ENCODE measurements at regions not wholly inside any gene's neighbourhood (a gene's known extent, or its start where the extent isn't known, plus 50 kb on each side); places are given as distances from the start of the nearest gene placed in this dataset.

DNA sequence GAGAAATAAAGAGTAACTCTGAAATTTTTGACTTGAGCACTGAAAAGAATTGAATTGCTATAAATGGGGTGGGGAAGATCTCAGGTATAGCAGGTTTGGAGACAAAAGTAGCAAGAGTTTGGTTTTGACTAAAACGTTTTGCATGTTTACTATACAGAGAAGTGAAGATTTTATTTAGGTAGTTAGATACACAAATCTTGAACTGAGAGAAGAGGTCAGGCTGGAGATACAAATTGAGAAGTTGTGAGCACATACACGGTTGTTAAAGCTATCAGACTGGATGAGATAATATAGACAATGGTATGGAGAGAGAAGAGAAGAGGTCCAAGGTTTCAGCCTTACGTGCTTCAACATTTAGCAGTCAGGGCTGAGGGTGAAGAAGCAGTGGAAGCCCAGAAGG is 420.9 kb downstream of the FOXO1 start:
- no peaks in the 10 kb centered on the region for H3K36me3 ChIP-seq (ENCODE audit: control insufficient read depth, insufficient read depth, low read length)
- H3K4me3 ChIP-seq (ENCODE audit: low read length): no peak overlapping the region

DNA sequence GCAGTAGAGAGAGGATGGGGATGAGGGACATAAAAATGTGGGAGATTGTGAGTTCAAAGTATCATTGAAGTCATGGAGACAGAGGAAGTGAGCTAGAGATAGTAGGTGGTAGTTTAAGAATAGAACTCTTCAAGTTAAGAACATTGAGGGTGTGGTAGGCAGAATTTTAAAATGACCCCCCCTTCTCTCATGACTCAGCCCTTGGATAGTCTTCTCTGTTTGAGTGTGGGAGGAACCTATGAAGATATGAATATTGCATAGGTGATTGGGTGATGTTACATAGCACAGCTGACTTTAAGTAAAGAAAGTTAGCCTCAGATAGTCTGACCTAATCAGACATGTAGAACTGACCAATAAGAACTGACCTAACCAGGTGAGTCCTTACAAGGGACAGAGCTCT is 418.6 kb downstream of the FOXO1 start:
- H3K9me3 ChIP-seq (ENCODE audit: control insufficient read depth, low read length): no peaks in the 10 kb centered on the region
- H3K4me3 ChIP-seq (ENCODE audit: low read length): no peak overlapping the region
- no peaks in the 10 kb centered on the region for H3K4me1 ChIP-seq (ENCODE audit: control insufficient read depth, insufficient read depth, low read length)
- no peaks in the 10 kb centered on the region for H3K27me3 ChIP-seq (ENCODE audit: control insufficient read depth, insufficient read depth, low read length)
- no peak overlapping the region for H3K9ac ChIP-seq (ENCODE audit: low read length)
- no peaks in the 10 kb centered on the region for H3K36me3 ChIP-seq (ENCODE audit: control insufficient read depth, insufficient read depth, low read length)

More for the DNA sequence above, 420.9 kb downstream of the FOXO1 start:
- no peaks in the 10 kb centered on the region for H3K9me3 ChIP-seq (ENCODE audit: control insufficient read depth, low read length)
- H3K9ac ChIP-seq (ENCODE audit: low read length): no peak overlapping the region
- H3K27me3 ChIP-seq (ENCODE audit: control insufficient read depth, insufficient read depth, low read length): no peaks in the 10 kb centered on the region
- H3K4me1 ChIP-seq (ENCODE audit: control insufficient read depth, insufficient read depth, low read length): no peaks in the 10 kb centered on the region

DNA sequence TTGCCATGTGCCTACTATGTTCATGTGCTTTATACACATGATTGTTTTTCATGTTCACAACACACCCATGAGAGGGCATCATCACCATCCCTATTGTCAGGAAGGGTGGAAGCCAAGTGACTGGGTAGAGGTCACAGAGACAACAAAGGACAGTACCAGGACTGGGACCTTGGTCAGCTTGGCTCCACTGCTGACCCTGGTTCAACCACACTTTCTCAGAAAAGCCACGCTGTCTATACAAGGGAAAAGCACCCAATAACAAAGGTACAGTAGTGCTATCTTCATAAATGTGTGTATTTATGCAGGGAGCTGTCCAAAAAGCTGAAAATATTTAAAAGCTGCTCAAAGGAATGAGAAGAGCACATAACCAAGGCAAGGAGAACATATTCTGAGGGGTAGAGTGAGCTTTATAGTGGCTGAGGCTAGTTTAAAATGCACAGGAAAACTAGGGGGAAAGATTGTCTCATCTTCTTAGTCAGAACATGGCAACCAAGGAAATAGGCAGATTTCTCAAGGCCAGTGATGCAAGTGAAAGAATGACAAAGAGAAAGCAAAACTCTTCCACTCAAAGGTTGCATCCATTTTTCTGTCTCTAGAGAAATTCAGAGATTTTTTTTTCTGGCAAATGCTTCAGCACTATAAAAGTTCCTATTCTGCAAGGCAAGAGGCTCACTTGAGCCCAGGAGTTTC is 415.0 kb downstream of the FOXO1 start:
- Histone ChIP-seq H3K36me3 (ENCODE audit: control insufficient read depth, insufficient read depth, low read length) (no peaks in the 10 kb centered on the region), H3K4me3 (ENCODE audit: low read length) (no peak overlapping the region), H3K9ac (ENCODE audit: low read length) (no peak overlapping the region), H3K9me3 (ENCODE audit: control insufficient read depth, low read length) (no peaks in the 10 kb centered on the region), H3K4me1 (ENCODE audit: control insufficient read depth, insufficient read depth, low read length) (no peaks in the 10 kb centered on the region), H3K27me3 (ENCODE audit: control insufficient read depth, insufficient read depth, low read length) (no peaks in the 10 kb centered on the region)

DNA sequence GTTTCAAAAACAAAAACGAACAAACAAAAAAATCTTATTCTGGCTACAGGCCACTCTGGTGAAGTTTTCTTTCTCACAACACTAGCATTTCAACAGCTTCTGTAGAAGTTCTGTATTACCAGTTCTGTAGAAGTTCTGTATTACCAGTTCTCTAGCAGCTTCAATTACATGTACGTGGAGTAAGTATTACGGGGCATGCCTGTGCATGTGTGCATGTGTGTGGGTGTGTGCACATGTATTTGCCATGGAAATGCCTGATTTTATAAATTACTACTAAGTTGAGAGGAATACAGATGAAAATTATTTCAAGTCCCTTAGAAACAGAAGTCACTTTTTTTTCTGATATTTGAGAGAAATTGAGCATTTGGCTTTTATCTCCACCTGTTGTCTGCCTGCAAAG is 414.2 kb downstream of the FOXO1 start:
- Histone ChIP-seq H3K4me1 (ENCODE audit: control insufficient read depth, insufficient read depth, low read length) (no peaks in the 10 kb centered on the region), H3K9me3 (ENCODE audit: control insufficient read depth, low read length) (no peaks in the 10 kb centered on the region), H3K9ac (ENCODE audit: low read length) (no peak overlapping the region), H3K36me3 (ENCODE audit: control insufficient read depth, insufficient read depth, low read length) (no peaks in the 10 kb centered on the region), H3K4me3 (ENCODE audit: low read length) (no peak overlapping the region), H3K27me3 (ENCODE audit: control insufficient read depth, insufficient read depth, low read length) (no peaks in the 10 kb centered on the region)

DNA sequence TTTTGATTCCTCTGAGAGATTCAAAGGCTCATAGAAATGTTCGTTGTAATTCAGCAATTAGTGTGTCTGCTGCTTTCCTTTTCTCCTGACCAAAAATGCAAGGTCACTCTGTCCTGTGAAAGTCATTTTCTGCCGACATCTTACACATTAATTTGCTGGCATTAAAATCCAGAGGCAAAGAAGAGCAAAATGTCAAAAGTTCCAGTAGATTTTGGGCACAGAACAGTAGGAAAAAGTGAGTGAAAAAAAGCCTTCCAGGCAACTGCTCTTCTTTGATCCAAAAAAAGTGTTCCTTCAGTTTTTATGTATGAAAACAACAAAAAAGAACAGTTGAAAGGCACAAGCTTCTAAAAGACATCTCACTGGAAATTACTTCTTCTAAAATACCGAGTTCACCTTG is 413.8 kb downstream of the FOXO1 start:
- H3K4me3 ChIP-seq (ENCODE audit: low read length): no peak overlapping the region
- H3K9ac ChIP-seq (ENCODE audit: low read length): no peak overlapping the region

DNA sequence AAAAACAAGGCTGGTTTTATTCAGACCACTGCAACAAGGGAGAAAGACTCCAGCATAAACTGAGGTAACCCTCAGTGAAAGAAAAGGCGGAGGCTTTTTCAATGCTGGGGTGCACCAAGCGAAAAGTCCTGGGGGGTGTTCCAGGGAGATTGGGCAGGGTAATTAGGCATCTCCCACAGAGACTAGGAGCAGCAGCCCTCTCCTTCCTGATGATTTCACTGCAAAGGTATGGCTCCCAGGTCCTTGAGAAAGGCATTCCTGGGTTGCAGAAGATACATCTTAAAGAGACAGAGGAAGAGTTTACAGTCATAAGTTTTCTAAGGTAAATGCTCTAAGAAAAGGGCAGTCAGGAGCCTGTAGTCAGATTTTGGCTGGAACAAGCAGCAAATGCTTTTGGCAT is 412.0 kb downstream of the FOXO1 start:
- Histone ChIP-seq H3K27me3 (ENCODE audit: control insufficient read depth, insufficient read depth, low read length) (no peaks in the 10 kb centered on the region), H3K9me3 (ENCODE audit: control insufficient read depth, low read length) (no peaks in the 10 kb centered on the region), H3K36me3 (ENCODE audit: control insufficient read depth, insufficient read depth, low read length) (no peaks in the 10 kb centered on the region), H3K9ac (ENCODE audit: low read length) (no peak overlapping the region), H3K4me1 (ENCODE audit: control insufficient read depth, insufficient read depth, low read length) (no peaks in the 10 kb centered on the region), H3K4me3 (ENCODE audit: low read length) (no peak overlapping the region)

More for the DNA sequence above, 413.8 kb downstream of the FOXO1 start:
- Histone ChIP-seq H3K27me3 (ENCODE audit: control insufficient read depth, insufficient read depth, low read length) (no peaks in the 10 kb centered on the region), H3K9me3 (ENCODE audit: control insufficient read depth, low read length) (no peaks in the 10 kb centered on the region), H3K36me3 (ENCODE audit: control insufficient read depth, insufficient read depth, low read length) (no peaks in the 10 kb centered on the region), H3K4me1 (ENCODE audit: control insufficient read depth, insufficient read depth, low read length) (no peaks in the 10 kb centered on the region)

DNA sequence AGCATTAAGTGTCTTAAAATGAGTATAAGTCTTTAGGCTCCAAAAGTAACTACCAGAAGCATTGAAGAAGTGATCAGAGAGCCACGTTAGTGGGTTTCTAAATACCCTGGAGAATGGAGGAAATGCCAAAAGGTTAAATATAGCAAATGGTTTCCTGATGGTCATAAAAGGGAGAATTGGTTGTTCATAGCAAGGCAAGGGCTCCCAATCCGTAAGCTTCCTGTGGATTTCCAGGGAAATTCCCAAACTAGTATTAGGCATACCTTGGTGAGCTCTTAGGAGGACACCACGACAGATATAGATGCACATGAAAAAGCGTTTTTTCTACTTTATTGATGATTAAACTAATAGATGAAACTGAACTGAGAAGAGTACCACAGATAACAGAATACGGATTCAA is 410.9 kb downstream of the FOXO1 start:
- Histone ChIP-seq H3K9ac (ENCODE audit: low read length) (no peak overlapping the region), H3K27me3 (ENCODE audit: control insufficient read depth, insufficient read depth, low read length) (no peaks in the 10 kb centered on the region), H3K36me3 (ENCODE audit: control insufficient read depth, insufficient read depth, low read length) (no peaks in the 10 kb centered on the region), H3K4me1 (ENCODE audit: control insufficient read depth, insufficient read depth, low read length) (no peaks in the 10 kb centered on the region), H3K9me3 (ENCODE audit: control insufficient read depth, low read length) (no peaks in the 10 kb centered on the region), H3K4me3 (ENCODE audit: low read length) (no peak overlapping the region)

DNA sequence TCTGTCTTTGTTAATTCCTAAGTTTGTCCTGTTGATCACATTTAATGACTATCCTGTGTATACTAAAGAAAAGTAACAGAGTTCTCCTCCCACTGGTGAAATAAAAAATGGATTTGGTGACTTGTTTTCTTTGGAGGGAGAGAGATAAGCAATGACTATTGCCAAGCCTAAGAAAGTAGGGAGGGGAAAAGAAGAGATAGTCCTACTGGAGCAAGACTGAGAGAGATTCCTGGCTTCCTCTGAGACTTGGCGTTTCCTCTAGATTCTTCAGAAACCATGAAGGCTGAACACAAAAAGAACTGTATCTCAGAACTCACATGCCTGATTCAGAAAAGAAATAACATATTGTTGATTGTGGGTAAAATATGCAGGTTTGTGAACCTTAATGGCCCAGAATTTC is 406.5 kb downstream of the FOXO1 start:
- Histone ChIP-seq H3K4me1 (ENCODE audit: control insufficient read depth, insufficient read depth, low read length) (no peaks in the 10 kb centered on the region), H3K9me3 (ENCODE audit: control insufficient read depth, low read length) (no peaks in the 10 kb centered on the region), H3K36me3 (ENCODE audit: control insufficient read depth, insufficient read depth, low read length) (no peaks in the 10 kb centered on the region), H3K27me3 (ENCODE audit: control insufficient read depth, insufficient read depth, low read length) (no peaks in the 10 kb centered on the region), H3K4me3 (ENCODE audit: low read length) (no peak overlapping the region), H3K9ac (ENCODE audit: low read length) (no peak overlapping the region)

DNA sequence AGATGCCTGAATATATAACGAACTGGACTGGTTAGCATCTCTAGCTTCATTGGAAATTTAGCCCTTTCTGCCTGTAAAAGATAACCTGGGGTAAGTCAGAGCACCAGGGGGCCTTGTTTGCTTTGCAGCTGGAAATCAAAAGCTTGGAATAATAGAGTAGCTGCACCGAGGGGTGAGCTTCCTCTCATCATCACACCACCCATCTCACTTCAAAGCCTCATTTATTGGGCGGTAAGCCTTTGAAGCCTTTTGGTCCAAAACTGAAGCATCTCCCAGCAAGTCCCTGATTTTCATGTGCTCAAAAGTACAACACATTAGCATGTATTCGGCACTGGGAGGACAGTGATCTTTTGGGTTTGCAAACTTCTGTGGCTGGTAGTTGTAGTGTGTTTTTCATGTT is 405.1 kb downstream of the FOXO1 start:
- Histone ChIP-seq H3K4me1 (ENCODE audit: control insufficient read depth, insufficient read depth, low read length) (no peaks in the 10 kb centered on the region), H3K36me3 (ENCODE audit: control insufficient read depth, insufficient read depth, low read length) (no peaks in the 10 kb centered on the region), H3K27me3 (ENCODE audit: control insufficient read depth, insufficient read depth, low read length) (no peaks in the 10 kb centered on the region), H3K9me3 (ENCODE audit: control insufficient read depth, low read length) (no peaks in the 10 kb centered on the region), H3K9ac (ENCODE audit: low read length) (no peak overlapping the region), H3K4me3 (ENCODE audit: low read length) (no peak overlapping the region)

DNA sequence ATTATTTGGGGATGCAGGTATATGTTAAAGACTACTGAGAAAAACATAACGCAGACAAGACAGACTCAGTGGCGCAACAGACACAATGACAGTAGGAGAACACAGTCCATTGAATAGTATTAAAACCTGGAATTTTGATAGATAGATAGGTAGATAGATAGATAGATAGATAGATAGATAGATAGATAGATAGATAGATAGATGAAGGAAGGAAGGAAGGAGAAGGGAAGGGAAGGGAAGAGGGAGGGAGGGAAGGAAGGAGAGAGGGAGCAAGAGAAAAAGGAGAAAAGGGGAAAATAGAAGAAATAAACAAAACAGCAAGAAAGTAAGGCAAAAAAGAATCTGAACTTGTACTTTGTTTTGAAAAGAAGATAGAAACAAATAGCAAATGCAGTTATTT is 404.5 kb downstream of the FOXO1 start:
- no peak overlapping the region for H3K9ac ChIP-seq (ENCODE audit: low read length)
- H3K36me3 ChIP-seq (ENCODE audit: control insufficient read depth, insufficient read depth, low read length): no peaks in the 10 kb centered on the region
- H3K9me3 ChIP-seq (ENCODE audit: control insufficient read depth, low read length): no peaks in the 10 kb centered on the region
- H3K27me3 ChIP-seq (ENCODE audit: control insufficient read depth, insufficient read depth, low read length): no peaks in the 10 kb centered on the region
- H3K4me1 ChIP-seq (ENCODE audit: control insufficient read depth, insufficient read depth, low read length): no peaks in the 10 kb centered on the region
- no peak overlapping the region for H3K4me3 ChIP-seq (ENCODE audit: low read length)

DNA sequence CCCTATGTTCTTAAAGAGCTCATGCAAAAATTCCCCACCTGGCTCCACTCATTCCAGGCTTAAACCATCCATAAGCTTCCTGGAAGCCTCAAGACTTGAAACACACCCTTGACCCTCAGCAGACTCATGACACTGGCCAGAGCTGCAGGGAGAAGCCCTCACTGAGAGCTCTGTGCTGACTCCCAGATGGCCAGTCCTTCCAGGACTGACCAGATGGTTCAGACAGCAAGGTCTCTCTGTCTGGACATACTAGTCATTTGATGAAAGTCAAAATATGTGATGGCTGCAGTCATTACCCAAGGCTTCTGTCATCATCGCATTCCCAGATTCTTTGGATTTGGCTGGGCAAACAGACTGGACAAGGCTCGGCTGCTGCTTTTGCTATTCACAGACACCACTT is 397.4 kb downstream of the FOXO1 start:
- Histone ChIP-seq H3K9ac (ENCODE audit: low read length) (no peak overlapping the region), H3K4me3 (ENCODE audit: low read length) (no peak overlapping the region), H3K27me3 (ENCODE audit: control insufficient read depth, insufficient read depth, low read length) (no peaks in the 10 kb centered on the region), H3K4me1 (ENCODE audit: control insufficient read depth, insufficient read depth, low read length) (peaks cover 13% of the 10 kb centered on the region), H3K9me3 (ENCODE audit: control insufficient read depth, low read length) (no peaks in the 10 kb centered on the region), H3K36me3 (ENCODE audit: control insufficient read depth, insufficient read depth, low read length) (no peaks in the 10 kb centered on the region)

DNA sequence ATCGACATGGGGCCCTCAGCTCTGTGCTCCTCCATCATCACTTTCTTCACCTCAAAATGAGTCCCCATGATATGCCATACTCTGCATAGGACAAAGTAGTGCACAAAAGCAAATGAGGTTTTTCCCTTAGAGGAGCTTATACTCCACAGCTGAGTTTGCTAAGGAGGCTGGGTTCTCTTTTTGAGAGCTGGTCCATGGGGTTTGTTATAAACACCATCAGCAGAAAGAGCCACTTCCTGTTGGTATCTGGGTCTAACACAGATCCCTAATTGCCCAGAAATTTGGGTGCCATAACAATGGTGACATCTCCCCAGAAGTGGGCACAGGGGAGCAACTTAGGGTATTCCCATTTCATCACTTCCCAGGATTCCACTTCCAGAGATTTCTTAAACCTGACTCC is 395.7 kb downstream of the FOXO1 start:
- Histone ChIP-seq H3K27me3 (ENCODE audit: control insufficient read depth, insufficient read depth, low read length) (no peaks in the 10 kb centered on the region), H3K9ac (ENCODE audit: low read length) (no peak overlapping the region), H3K36me3 (ENCODE audit: control insufficient read depth, insufficient read depth, low read length) (no peaks in the 10 kb centered on the region), H3K4me3 (ENCODE audit: low read length) (no peak overlapping the region), H3K9me3 (ENCODE audit: control insufficient read depth, low read length) (no peaks in the 10 kb centered on the region), H3K4me1 (ENCODE audit: control insufficient read depth, insufficient read depth, low read length) (peaks cover 13% of the 10 kb centered on the region)
